CD4-positive, alpha-beta T cell treated with Interferon alpha-2 for 1 hour (primary cell): ENCODE measurements at regions not wholly inside any gene's neighbourhood (a gene's known extent, or its start where the extent isn't known, plus 50 kb on each side); places are given as distances from the start of the nearest gene placed in this dataset.

Source experiments
- DNase-seq, 2 donors: peaks; one replicate each; pipeline ENCODE4 v3.0.0-alpha.2; 2020 to 2022

- DNase-seq: no peak
Observed at GRCh38 chr5:167888393-167888792, 403.1 kb upstream of the WWC1 start.

- DNase-seq: no peak
Observed at GRCh38 chr5:167889276-167889675, 402.2 kb upstream of the WWC1 start.

GRCh38 chr5:167892352-167893115 is 398.9 kb upstream of the WWC1 start:
- DNase-seq: no peak

GRCh38 chr5:167893271-167893670 is 398.2 kb upstream of the WWC1 start:
- DNase-seq: no peak

GRCh38 chr5:167894631-167895472 is 396.6 kb upstream of the WWC1 start:
- no peak for DNase-seq

DNA sequence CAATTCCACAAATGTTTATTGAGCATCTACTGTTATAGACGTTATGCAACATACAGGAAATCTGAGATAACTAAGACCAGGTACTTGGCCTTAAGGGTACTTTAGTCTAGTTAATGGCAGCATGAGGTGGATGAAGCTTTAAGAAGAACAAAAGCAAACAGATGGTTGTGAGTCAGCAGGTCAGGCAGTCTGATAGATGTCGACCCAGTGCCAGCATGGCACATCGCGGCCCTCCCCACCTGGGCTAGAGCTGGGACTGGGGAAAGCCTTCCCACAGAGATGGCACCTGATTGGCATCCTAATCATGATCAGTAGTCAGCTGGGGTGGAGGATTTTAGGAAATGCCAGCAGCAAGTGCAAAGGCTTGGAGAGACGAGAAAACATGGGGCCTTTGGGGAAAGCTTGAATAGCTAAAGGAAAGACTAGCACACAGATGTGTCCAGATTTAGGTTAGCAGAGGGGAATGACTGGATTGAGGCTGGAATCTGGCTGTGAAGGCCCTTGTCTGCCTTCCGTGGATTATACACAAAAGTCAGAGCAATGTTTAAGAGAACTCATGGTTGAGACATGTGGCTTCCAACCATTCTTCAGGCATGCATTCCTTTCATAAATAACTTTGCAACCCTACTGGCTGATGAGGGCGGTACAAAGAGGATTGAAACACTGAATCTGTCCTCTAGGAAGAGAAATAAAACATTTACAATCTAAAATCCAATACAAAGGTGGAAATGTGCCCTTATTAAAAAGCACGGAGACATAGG is 395.4 kb upstream of the WWC1 start:
- no peak for DNase-seq

DNA sequence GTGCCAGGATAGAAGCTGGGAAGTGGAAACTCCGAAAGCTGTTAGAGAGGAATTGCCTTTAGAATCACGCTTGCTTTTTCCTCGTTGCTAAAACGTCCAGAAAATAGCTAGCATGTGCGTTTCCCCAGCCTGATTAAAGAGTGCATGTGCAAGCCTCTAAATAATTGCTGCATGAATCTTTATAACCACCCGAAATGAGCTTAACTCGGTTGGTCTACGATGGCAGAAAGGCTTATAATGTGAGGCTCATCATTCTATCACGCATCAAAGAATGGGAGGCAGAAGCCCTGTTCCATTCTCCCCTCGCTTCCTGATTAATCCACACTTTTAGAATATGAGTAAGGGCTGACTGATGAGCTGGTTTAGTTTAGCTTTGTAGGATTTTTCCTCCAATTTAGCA is 394.6 kb upstream of the WWC1 start:
- DNase-seq: no peak

GRCh38 chr5:167897371-167897770 is 394.1 kb upstream of the WWC1 start:
- no peak for DNase-seq

GRCh38 chr5:167898361-167899042 is 392.9 kb upstream of the WWC1 start:
- no peak for DNase-seq

DNA sequence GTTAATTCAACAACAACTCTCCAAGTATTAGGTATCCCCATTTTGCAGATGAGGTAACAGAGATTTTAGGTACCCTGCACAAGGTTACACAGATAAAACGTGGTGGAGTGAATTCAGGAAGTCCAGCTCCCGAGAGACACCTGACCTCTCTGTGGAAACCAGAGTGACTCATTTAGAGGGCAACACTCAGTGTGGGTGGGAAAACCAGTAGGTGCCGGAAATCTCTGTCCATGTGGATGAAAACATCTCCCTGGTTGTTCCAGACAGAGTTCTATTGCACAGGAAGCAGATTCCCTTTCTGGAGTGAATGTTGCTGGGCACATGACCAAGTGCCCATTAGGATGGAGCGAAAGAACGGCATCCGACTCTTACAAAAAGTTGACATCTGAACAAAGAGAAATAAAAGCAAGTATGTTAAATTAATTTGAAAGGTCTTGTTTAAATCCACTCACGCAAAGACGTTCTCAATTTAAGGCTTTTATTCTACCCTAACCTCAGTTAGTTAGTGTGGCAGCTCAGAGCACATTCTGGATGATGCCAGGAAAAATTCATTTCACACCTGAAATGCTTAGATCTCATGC is 391.9 kb upstream of the WWC1 start:
- DNase-seq: no peak

- no peak for DNase-seq
Observed at GRCh38 chr5:167900340-167900935, 391.0 kb upstream of the WWC1 start.

DNA sequence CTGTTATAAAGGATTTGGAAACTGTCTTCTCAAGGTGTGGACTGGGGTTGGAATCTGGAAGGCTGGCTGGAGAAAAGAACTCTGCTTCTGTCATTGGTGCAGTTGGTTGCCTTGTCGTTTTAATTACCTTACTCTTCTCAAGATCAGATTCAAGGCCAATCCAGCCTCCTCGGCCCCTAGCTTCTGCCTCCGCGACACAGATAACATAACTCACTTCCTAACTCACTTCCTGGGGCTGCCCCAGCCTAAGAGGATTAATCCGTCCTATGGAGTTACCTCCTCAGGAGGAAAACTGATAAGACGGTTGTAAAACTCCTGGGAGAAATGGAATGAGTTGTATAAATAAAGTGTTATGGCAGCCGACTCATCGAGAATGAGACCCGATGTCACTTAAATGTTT is 389.1 kb upstream of the WWC1 start:
- DNase-seq: no peak

GRCh38 chr5:167903243-167903642 is 388.2 kb upstream of the WWC1 start:
- no peak for DNase-seq

DNA sequence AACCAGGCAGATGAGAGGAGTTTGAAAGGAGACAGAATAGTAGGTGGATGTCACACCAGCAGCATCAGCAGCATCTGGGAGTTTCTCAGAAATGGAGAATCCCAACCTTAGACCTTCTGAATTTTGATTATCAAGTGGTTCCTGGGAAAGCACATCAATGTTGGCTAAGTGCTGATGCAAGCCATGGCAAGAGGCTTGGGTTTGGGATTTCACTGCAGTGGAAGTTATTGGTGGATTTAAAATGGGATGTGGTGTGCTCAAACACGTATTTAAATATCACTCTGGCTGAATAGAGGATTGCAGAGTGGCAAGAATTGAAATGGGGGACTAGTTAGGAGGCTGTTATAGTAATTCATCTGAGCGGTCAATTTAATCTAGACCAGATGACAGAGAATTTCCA is 387.8 kb upstream of the WWC1 start:
- DNase-seq: no peak

GRCh38 chr5:167905919-167906853 is 385.3 kb upstream of the WWC1 start:
- DNase-seq: no peak

DNA sequence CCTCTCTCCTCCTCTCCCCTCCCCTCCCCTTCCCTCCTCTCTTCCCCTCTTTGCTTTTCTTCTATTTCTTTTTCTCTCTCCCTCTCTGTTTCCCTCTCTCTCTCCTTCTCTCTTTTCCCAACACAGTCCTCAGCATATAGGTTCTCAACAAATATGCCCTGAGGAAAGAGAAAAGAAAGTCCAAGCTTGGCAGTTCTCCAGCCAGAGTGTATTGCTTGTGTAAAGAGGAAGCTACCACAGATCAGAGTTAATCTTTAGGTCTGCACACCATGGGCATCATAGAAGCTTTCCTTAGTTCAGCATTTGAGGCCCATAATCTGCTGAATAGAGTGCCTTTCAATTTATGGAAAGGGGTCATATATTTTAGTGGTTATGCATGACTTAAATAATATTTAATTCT is 382.8 kb upstream of the WWC1 start:
- DNase-seq: no peak

- no peak for DNase-seq
Observed at GRCh38 chr5:167912941-167913665, 378.3 kb upstream of the WWC1 start.

- DNase-seq: no peak
Observed at GRCh38 chr5:167915237-167915636, 376.2 kb upstream of the WWC1 start.

GRCh38 chr5:167916261-167916691 is 375.2 kb upstream of the WWC1 start:
- no peak for DNase-seq

DNA sequence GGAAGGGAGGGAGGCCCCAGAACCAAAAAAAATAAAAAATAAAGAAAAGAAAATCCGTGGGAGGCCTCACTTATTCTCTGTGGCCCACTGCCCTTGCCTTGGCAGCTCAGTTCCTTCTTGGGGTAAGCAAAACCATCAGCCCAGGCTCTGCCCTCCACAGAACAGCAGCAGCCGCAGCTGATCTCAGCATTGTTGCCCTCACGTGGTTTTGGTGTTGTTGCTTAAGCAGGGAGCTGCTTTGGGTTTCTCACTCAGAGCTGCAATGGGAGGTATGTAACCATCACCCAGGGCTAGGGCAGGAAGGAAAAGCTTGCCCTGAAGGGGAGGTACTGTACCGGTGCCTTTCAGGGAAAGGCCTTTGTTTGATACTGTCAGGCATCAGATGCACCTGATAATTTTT is 374.7 kb upstream of the WWC1 start:
- no peak for DNase-seq
